Mucosa of stomach (tissue), 1 donor: ENCODE measurements at regions not wholly inside any gene's neighbourhood (a gene's known extent, or its start where the extent isn't known, plus 50 kb on each side); places are given as distances from the start of the nearest gene placed in this dataset.

Experiments
- H3K27me3 ChIP-seq: one replicate; pipeline ENCODE4 v1.7.0; 2013; ENCODE audit warnings: mild to moderate bottlenecking, low read length; ENCODE audit not compliant: control insufficient read depth, insufficient read depth
- H3K36me3 ChIP-seq: one replicate; pipeline ENCODE4 v1.7.0; 2013; ENCODE audit warnings: low read length; ENCODE audit not compliant: control insufficient read depth, insufficient read depth
- H3K4me1 ChIP-seq: one replicate; pipeline ENCODE4 v1.7.0; 2013; ENCODE audit warnings: mild to moderate bottlenecking, low read length; ENCODE audit not compliant: control insufficient read depth, insufficient read depth
- H3K4me3 ChIP-seq: one replicate; pipeline ENCODE4 v1.7.0; 2013; ENCODE audit warnings: low read length
- H3K9ac ChIP-seq: one replicate; pipeline ENCODE4 v1.7.0; 2013; ENCODE audit warnings: mild to moderate bottlenecking, low read length, moderate library complexity
- H3K9me3 ChIP-seq: one replicate; pipeline ENCODE4 v1.7.0; 2013; ENCODE audit warnings: mild to moderate bottlenecking, low read length, moderate library complexity; ENCODE audit not compliant: control insufficient read depth
- donor health status: Pancreatic carcinoma.

- H3K9me3 ChIP-seq: no peaks in the 10 kb centered on the region
- H3K4me3 ChIP-seq: no peak overlapping the region
- no peak overlapping the region for H3K9ac ChIP-seq
- no peaks in the 10 kb centered on the region for H3K27me3 ChIP-seq
- H3K4me1 ChIP-seq: no peaks in the 10 kb centered on the region
- no peaks in the 10 kb centered on the region for H3K36me3 ChIP-seq
Measured at GRCh38 chr16:65959983-65960382, 406.5 kb upstream of the CDH5 start.

GRCh38 chr16:65958086-65958485 lies 408.4 kb upstream of the CDH5 start:
- Histone ChIP-seq H3K9ac (no peak overlapping the region), H3K36me3 (no peaks in the 10 kb centered on the region), H3K9me3 (no peaks in the 10 kb centered on the region), H3K27me3 (no peaks in the 10 kb centered on the region), H3K4me1 (no peaks in the 10 kb centered on the region), H3K4me3 (no peak overlapping the region)

- no peaks in the 10 kb centered on the region for H3K36me3 ChIP-seq
- H3K4me3 ChIP-seq: no peak overlapping the region
- H3K27me3 ChIP-seq: no peaks in the 10 kb centered on the region
- no peak overlapping the region for H3K9ac ChIP-seq
- H3K9me3 ChIP-seq: no peaks in the 10 kb centered on the region
- no peaks in the 10 kb centered on the region for H3K4me1 ChIP-seq
Measured at GRCh38 chr16:65956100-65956499, 410.4 kb upstream of the CDH5 start.

- Histone ChIP-seq H3K27me3 (no peaks in the 10 kb centered on the region), H3K9me3 (no peaks in the 10 kb centered on the region), H3K9ac (no peak overlapping the region), H3K4me3 (no peak overlapping the region), H3K4me1 (no peaks in the 10 kb centered on the region), H3K36me3 (no peaks in the 10 kb centered on the region)
Measured at GRCh38 chr16:65954446-65954845, 412.0 kb upstream of the CDH5 start.

GRCh38 chr16:65950211-65950610 lies 416.3 kb upstream of the CDH5 start:
- Histone ChIP-seq H3K4me3 (no peak overlapping the region), H3K9ac (no peak overlapping the region), H3K27me3 (no peaks in the 10 kb centered on the region), H3K36me3 (no peaks in the 10 kb centered on the region), H3K9me3 (no peaks in the 10 kb centered on the region), H3K4me1 (no peaks in the 10 kb centered on the region)

- no peak overlapping the region for H3K4me3 ChIP-seq
- no peaks in the 10 kb centered on the region for H3K36me3 ChIP-seq
- H3K9me3 ChIP-seq: no peaks in the 10 kb centered on the region
- no peaks in the 10 kb centered on the region for H3K27me3 ChIP-seq
- H3K4me1 ChIP-seq: no peaks in the 10 kb centered on the region
- no peak overlapping the region for H3K9ac ChIP-seq
Measured at GRCh38 chr16:65948361-65948760, 418.1 kb upstream of the CDH5 start.

- Histone ChIP-seq H3K4me3 (no peak overlapping the region), H3K36me3 (no peaks in the 10 kb centered on the region), H3K4me1 (no peaks in the 10 kb centered on the region), H3K9me3 (no peaks in the 10 kb centered on the region), H3K27me3 (no peaks in the 10 kb centered on the region), H3K9ac (no peak overlapping the region)
Measured at GRCh38 chr16:65947951-65948350, 418.5 kb upstream of the CDH5 start.

- Histone ChIP-seq H3K9ac (no peak overlapping the region), H3K36me3 (no peaks in the 10 kb centered on the region), H3K4me1 (no peaks in the 10 kb centered on the region), H3K9me3 (no peaks in the 10 kb centered on the region), H3K27me3 (no peaks in the 10 kb centered on the region), H3K4me3 (no peak overlapping the region)
Measured at GRCh38 chr16:65945493-65945892, 421.0 kb upstream of the CDH5 start.

GRCh38 chr16:65944361-65944760 lies 422.1 kb upstream of the CDH5 start:
- H3K4me3 ChIP-seq: no peak overlapping the region

GRCh38 chr16:65940711-65941110 lies 425.8 kb upstream of the CDH5 start:
- no peaks in the 10 kb centered on the region for H3K36me3 ChIP-seq
- no peak overlapping the region for H3K4me3 ChIP-seq
- H3K27me3 ChIP-seq: no peaks in the 10 kb centered on the region
- no peaks in the 10 kb centered on the region for H3K4me1 ChIP-seq
- no peaks in the 10 kb centered on the region for H3K9me3 ChIP-seq
- no peak overlapping the region for H3K9ac ChIP-seq

More at GRCh38 chr16:65944361-65944760, 422.1 kb upstream of the CDH5 start:
- Histone ChIP-seq H3K9me3 (no peaks in the 10 kb centered on the region), H3K27me3 (no peaks in the 10 kb centered on the region), H3K36me3 (no peaks in the 10 kb centered on the region), H3K4me1 (no peaks in the 10 kb centered on the region), H3K9ac (no peak overlapping the region)

GRCh38 chr16:65938083-65938482 lies 428.4 kb upstream of the CDH5 start:
- Histone ChIP-seq H3K9me3 (no peaks in the 10 kb centered on the region), H3K36me3 (no peaks in the 10 kb centered on the region), H3K27me3 (no peaks in the 10 kb centered on the region), H3K4me1 (no peaks in the 10 kb centered on the region), H3K4me3 (no peak overlapping the region), H3K9ac (no peak overlapping the region)

- Histone ChIP-seq H3K4me3 (no peak overlapping the region), H3K9me3 (no peaks in the 10 kb centered on the region), H3K36me3 (no peaks in the 10 kb centered on the region), H3K9ac (no peak overlapping the region), H3K4me1 (no peaks in the 10 kb centered on the region), H3K27me3 (no peaks in the 10 kb centered on the region)
Measured at GRCh38 chr16:65937455-65937854, 429.0 kb upstream of the CDH5 start.

- Histone ChIP-seq H3K4me1 (no peaks in the 10 kb centered on the region), H3K36me3 (no peaks in the 10 kb centered on the region), H3K9ac (no peak overlapping the region), H3K9me3 (no peaks in the 10 kb centered on the region), H3K27me3 (no peaks in the 10 kb centered on the region), H3K4me3 (no peak overlapping the region)
Measured at GRCh38 chr16:65936096-65936495, 430.4 kb upstream of the CDH5 start.
